Gastroesophageal sphincter (tissue), 3 donors: ENCODE measurements at regions not wholly inside any gene's neighbourhood (a gene's known extent, or its start where the extent isn't known, plus 50 kb on each side); places are given as distances from the start of the nearest gene placed in this dataset.

ENCODE experiments used
- EP300 ChIP-seq: sonication (generic); formaldehyde crosslinking; IDR thresholded peaks from one replicate; pipeline ENCODE4 v1.6.1; 2017; ENCODE audit warnings: antibody characterized with exemption, mild to moderate bottlenecking
- POLR2A ChIP-seq, 2 donors: fragments of 450-650 bp; IDR thresholded peaks; one replicate each; pipeline ENCODE4 v1.6.1; 2017; ENCODE audit warnings: antibody characterized with exemption in 2 of 2, mild to moderate bottlenecking in 2 of 2, moderate library complexity in 1 of 2
- POLR2AphosphoS5 ChIP-seq: sonication (generic); formaldehyde crosslinking; IDR thresholded peaks from one replicate; pipeline ENCODE4 v1.6.1; 2017; ENCODE audit warnings: antibody characterized with exemption
- TF ChIP-seq, protein P1 (sequence below), 4 experiments: fragments of 200-600 bp in 2 of 4; fragments of 450-650 bp in 2 of 4; sonication (generic) in 1 of 4; IDR thresholded peaks; one replicate each; pipeline ENCODE4 v1.5.1; 2017 to 2019; ENCODE audit warnings: antibody characterized with exemption in 4 of 4, mild to moderate bottlenecking in 2 of 4, moderate library complexity in 2 of 4

GRCh38 chr3:29092348-29092747 is 188.5 kb upstream of the RBMS3 start:
- TF ChIP-seq POLR2A (IDR thresholded peaks at IDR 0.05) = no peak
- TF ChIP-seq, protein P1, sequence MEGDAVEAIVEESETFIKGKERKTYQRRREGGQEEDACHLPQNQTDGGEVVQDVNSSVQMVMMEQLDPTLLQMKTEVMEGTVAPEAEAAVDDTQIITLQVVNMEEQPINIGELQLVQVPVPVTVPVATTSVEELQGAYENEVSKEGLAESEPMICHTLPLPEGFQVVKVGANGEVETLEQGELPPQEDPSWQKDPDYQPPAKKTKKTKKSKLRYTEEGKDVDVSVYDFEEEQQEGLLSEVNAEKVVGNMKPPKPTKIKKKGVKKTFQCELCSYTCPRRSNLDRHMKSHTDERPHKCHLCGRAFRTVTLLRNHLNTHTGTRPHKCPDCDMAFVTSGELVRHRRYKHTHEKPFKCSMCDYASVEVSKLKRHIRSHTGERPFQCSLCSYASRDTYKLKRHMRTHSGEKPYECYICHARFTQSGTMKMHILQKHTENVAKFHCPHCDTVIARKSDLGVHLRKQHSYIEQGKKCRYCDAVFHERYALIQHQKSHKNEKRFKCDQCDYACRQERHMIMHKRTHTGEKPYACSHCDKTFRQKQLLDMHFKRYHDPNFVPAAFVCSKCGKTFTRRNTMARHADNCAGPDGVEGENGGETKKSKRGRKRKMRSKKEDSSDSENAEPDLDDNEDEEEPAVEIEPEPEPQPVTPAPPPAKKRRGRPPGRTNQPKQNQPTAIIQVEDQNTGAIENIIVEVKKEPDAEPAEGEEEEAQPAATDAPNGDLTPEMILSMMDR (IDR thresholded peaks at IDR 0.05) = no peak
- TF ChIP-seq EP300 = no peak
- TF ChIP-seq POLR2AphosphoS5 = no peak
